ENCODE measurements at regions not wholly inside any gene's neighbourhood (a gene's known extent, or its start where the extent isn't known, plus 50 kb on each side); places are given as distances from the start of the nearest gene placed in this dataset.

DNA sequence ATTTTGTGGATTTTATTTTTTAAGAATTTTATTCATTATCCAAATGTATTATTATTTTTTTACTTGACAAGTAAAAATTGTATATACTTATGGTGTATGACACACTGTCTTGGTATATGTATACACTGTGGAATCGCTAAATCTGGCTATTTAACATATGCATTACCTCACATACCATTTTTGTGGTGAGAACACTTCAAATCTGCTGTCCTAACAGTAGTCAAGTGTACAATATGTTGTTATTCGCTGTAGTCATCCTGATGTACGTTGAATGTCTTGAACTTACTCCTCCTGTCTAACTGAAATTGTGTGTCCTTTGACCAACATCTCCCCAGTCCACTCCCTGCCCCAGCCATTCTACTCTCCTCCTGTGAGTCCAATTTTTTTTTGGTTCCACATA lies 153.2 kb upstream of the PTPRM start:
- Mint-ChIP-seq H3K9me3 (ENCODE audit: low read depth) (peaks cover 13% of the 10 kb centered on the region), H3K36me3 (no peaks in the 10 kb centered on the region), H3K27me3 (no peaks in the 10 kb centered on the region), H3K4me1 (no peaks in the 10 kb centered on the region), H3K27ac (no peak overlapping the region), H3K4me3 (no peak overlapping the region)
- ATAC-seq (no peak), DNase-seq (no peak)
- CTCF ChIA-PET, result no interaction called here

DNA sequence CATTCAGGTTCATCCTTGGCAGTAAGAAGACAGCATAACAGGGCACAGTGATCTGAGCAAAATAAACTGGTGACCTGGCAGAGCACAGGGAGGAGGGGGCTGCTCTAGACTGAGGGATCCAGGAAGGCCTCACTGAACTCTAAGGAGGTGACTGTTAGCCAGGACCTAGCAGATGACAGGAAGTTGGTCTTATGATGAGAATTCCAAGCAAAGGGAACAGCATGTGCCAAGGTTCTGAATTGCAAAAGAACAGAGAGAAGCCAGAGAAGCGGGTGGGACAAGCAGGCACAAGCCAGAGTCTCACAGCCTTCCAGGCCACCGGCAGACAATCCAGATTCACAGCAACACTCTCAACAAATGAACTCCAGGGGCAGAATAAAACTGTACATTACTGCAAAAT lies 152.7 kb upstream of the PTPRM start:
- CTCF ChIA-PET, result no interaction called here
- no peak for DNase-seq
- peaks cover 14% of the 10 kb centered on the region for H3K9me3 Mint-ChIP-seq (ENCODE audit: low read depth)
- H3K27me3 Mint-ChIP-seq, result no peaks in the 10 kb centered on the region
- H3K4me1 Mint-ChIP-seq, result no peaks in the 10 kb centered on the region
- no peak overlapping the region for H3K4me3 Mint-ChIP-seq
- no peak overlapping the region for H3K27ac Mint-ChIP-seq
- no peak for ATAC-seq
- H3K36me3 Mint-ChIP-seq, result no peaks in the 10 kb centered on the region

DNA sequence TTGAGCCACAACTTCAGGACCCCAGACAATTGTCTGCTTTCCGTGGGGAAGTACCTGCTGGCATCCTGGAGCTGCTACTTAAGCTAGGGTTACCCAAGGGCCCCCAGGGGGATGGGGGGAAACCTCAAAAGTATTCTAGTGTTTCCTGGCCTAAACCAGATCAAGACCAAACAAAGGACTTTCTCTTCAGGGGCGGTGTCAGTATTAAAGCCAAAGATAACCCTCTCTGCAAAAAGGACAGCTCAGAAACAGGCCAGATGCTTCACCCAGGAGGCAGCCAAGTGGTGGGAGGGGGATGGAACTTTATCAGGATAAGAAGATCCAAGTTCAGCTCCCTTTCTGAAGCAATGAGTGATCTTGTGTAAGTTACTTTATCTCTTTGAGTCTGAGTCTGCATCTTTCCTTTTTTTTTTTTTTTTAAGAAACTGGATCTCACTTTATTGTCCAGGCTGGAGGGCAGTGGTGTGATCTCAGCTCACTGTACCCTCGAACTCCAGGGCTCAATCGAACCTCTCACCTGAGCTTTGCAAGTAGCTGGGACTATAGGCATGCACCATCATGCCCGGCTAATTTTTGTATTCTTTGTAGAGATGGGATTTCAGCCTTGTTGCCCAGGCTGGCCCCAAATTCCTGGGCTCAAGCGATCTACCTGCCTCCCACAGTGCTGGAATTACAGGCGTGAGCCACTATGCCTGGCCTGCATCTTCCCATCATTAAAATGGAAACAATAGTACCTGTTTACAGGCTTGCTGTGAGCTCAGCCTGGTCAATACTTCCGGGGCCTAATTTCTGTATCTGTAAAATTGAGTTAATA lies 151.8 kb upstream of the PTPRM start:
- CTCF ChIA-PET, result interaction anchor here (0.6 kb wide), 1 partner anchor 246 kb away, joined by 4 read pairs; no protein-coding TSS in a partner anchor

DNA sequence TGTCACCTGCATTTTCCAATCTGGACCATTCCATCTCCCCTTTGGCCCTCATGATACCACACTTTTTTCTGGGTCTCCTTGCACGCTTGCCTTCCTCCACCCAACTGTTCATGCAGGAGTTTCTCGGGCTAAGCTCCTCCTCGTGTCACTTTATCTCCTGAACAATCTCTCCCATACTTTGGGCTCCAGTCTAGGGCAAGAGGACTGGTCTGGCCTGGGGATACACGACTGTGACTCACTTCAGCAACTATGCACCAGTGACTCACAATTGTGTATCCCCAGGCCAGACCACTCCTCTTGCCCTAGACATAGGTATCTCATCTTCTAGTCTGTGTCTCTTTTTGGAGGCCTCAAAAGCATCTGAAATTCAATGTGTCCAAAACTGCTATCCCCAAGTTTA lies 149.4 kb upstream of the PTPRM start:
- Mint-ChIP-seq H3K9me3 (ENCODE audit: low read depth) (peaks cover 19% of the 10 kb centered on the region), H3K4me1 (no peaks in the 10 kb centered on the region), H3K36me3 (no peaks in the 10 kb centered on the region), H3K27me3 (no peaks in the 10 kb centered on the region), H3K4me3 (no peak overlapping the region), H3K27ac (no peak overlapping the region)
- no peak for DNase-seq
- no peak for ATAC-seq
- CTCF ChIA-PET, result no interaction called here

More for the DNA sequence above, 151.8 kb upstream of the PTPRM start:
- ATAC-seq, result no peak
- Mint-ChIP-seq H3K27ac (no peak overlapping the region), H3K36me3 (no peaks in the 10 kb centered on the region), H3K4me1 (no peaks in the 10 kb centered on the region), H3K27me3 (no peaks in the 10 kb centered on the region), H3K4me3 (no peak overlapping the region), H3K9me3 (ENCODE audit: low read depth) (peaks cover 14% of the 10 kb centered on the region)
- DNase-seq, result no peak

DNA sequence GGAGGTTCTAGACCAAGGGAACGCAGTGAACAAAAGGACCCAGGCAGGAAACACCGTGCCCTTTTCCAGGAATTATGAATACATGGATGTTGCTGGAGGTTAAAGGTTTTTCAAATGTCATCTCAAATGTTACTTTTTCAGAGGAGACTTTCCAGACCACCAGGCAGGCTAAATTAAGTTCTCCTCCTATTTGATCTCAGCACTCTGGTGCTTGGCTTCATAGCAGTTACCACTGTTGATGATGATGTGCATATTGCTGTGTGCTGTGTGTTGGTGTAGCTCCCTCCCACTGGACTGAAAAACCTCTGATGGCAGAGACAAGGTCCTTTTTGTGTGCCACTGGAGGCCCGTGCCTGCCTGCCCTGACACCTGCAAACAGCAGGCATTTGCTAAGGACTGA lies 137.3 kb upstream of the PTPRM start:
- H3K27me3 Mint-ChIP-seq, result no peaks in the 10 kb centered on the region
- CTCF ChIA-PET, result no interaction called here

DNA sequence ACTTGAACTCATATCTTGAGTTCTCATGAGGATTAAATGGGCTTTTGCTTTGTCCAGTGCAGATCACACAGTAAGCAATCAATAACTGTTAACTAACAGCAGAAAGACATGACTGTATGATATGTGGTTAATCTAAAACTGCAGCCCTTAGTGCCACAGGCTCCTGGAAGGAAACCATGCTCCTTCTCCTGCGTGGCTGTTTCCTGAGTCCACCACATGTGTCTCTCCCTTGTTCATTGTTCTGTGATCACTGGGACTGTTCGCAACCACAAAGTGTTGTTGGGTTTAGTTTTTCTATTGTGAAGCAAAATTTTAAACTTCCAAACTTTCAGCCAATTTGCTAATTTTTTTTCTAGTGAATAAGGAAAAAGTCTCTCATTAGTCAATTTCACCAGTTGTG lies 130.9 kb upstream of the PTPRM start:
- no peak for DNase-seq
- H3K4me3 Mint-ChIP-seq, result no peak overlapping the region
- CTCF ChIA-PET, result no interaction called here

More for the DNA sequence above, 137.3 kb upstream of the PTPRM start:
- ATAC-seq, result no peak
- H3K36me3 Mint-ChIP-seq, result no peaks in the 10 kb centered on the region
- H3K4me3 Mint-ChIP-seq, result no peak overlapping the region
- no peak overlapping the region for H3K27ac Mint-ChIP-seq
- DNase-seq, result no peak
- H3K9me3 Mint-ChIP-seq (ENCODE audit: low read depth), result peaks cover 17% of the 10 kb centered on the region
- H3K4me1 Mint-ChIP-seq, result no peaks in the 10 kb centered on the region

DNA sequence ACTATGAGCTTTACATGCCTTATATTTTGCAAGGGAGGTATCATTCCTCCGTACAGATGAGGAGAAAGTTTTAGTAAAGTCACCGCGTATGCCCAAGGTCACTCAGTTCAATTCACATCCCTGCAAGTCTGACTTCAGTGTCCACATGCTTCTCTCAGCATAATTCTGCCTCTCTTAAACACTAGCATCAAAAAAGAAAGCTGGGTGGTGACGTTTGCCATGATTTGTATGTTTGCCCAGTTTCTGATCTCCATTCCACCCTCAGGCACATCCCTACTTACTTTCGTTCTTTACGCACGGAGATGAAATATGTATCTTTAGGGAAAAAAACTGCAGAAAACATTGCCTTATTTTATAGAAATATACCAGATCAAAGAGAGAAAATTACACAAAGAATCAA lies 129.2 kb upstream of the PTPRM start:
- no peak for DNase-seq
- ATAC-seq, result no peak
- no peaks in the 10 kb centered on the region for H3K4me1 Mint-ChIP-seq

More for the DNA sequence above, 130.9 kb upstream of the PTPRM start:
- no peak overlapping the region for H3K27ac Mint-ChIP-seq
- no peaks in the 10 kb centered on the region for H3K36me3 Mint-ChIP-seq
- H3K9me3 Mint-ChIP-seq (ENCODE audit: low read depth), result peaks cover 10% of the 10 kb centered on the region
- no peaks in the 10 kb centered on the region for H3K4me1 Mint-ChIP-seq
- no peaks in the 10 kb centered on the region for H3K27me3 Mint-ChIP-seq
- ATAC-seq, result no peak

DNA sequence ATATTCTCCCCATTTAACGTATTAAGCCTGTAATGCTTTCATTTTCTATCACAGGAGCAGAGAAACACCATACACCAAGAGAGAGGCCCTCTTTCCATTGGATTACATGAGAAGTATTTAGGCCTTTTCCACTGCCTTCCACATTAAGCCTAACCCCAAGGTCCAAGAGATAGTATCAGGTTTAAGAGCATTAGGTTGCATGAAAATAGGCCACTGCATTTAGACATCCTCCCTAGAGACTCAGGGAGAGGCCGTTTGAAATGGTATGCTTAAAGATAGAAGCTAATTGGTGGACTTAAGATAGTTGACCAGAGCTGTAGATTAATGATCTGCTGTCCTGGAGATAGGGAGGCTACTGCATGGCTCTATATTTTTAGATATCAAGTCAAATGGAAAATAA lies 128.5 kb upstream of the PTPRM start:
- Mint-ChIP-seq H3K4me1 (no peaks in the 10 kb centered on the region), H3K36me3 (no peaks in the 10 kb centered on the region), H3K9me3 (ENCODE audit: low read depth) (peaks cover 5% of the 10 kb centered on the region), H3K27me3 (no peaks in the 10 kb centered on the region), H3K4me3 (no peak overlapping the region), H3K27ac (no peak overlapping the region)
- no peak for ATAC-seq
- CTCF ChIA-PET, result no interaction called here
- DNase-seq, result no peak

More for the DNA sequence above, 129.2 kb upstream of the PTPRM start:
- CTCF ChIA-PET, result no interaction called here
- no peaks in the 10 kb centered on the region for H3K27me3 Mint-ChIP-seq
- H3K27ac Mint-ChIP-seq, result no peak overlapping the region
- no peak overlapping the region for H3K4me3 Mint-ChIP-seq
- no peaks in the 10 kb centered on the region for H3K36me3 Mint-ChIP-seq
- H3K9me3 Mint-ChIP-seq (ENCODE audit: low read depth), result peaks cover 8% of the 10 kb centered on the region

DNA sequence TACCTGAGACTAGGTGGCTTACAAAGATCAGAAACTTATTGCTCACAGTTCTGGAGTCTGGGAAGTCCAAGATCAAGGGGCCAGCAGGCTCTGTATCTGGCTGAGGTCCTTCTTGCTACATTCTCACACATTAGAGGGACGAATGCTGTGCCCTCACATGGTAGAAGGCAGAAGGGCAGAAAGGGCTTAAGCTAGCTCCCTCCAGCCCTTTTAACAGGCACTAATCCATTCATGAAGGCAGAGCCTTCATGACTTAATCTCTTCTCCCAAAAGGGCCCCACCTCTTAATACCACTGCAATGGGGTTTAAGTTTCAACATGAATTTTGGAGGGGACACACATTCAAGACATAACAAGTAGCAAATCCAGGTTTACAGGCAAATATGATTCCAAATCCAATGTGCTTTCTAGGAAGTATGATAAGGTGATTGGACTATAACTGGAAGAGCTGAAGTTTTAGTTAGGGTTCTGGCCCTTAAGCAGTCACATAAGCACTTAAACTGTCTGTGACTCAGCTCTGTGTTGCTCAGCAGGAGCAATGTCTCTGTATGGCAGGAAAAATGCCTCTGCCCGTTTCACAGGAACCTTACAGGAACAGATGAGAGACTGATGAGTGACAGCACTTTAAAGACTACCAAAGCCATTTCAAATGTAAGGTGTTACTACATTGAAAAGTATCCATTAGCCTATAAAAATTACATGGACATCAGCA lies 119.6 kb upstream of the PTPRM start:
- H3K4me1 Mint-ChIP-seq, result no peaks in the 10 kb centered on the region
- peaks cover 3% of the 10 kb centered on the region for H3K9me3 Mint-ChIP-seq (ENCODE audit: low read depth)
- DNase-seq (no peak), ATAC-seq (no peak)
- no peak overlapping the region for H3K27ac Mint-ChIP-seq
- no peak overlapping the region for H3K4me3 Mint-ChIP-seq
- CTCF ChIA-PET, result no interaction called here
- H3K36me3 Mint-ChIP-seq, result no peaks in the 10 kb centered on the region
- H3K27me3 Mint-ChIP-seq, result no peaks in the 10 kb centered on the region

DNA sequence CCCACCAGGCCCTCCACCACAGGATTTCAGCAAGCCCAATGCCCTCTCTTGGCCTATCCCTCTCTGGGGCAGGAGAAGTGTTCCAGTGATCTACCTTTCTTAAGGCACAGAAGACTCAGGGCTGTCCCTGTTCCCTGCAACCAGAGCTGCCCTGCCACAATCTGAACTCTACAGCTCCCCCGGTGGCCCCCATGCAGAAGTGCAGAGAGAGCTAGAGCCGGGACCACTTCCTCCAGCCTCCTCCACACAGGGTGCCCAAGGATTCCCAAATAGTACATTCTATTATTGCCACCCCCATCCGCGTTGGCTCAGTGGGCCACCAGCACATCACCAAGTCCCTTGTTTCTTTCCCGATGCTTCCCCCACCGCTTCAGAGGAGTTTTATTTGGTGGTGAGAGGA lies 114.8 kb upstream of the PTPRM start:
- peaks cover 6% of the 10 kb centered on the region for H3K9me3 Mint-ChIP-seq (ENCODE audit: low read depth)
- H3K27me3 Mint-ChIP-seq, result no peaks in the 10 kb centered on the region
- CTCF ChIA-PET, result no interaction called here
- DNase-seq (no peak), ATAC-seq (no peak)
- H3K4me1 Mint-ChIP-seq, result no peaks in the 10 kb centered on the region
- H3K36me3 Mint-ChIP-seq, result no peaks in the 10 kb centered on the region
- H3K27ac Mint-ChIP-seq, result no peak overlapping the region
- H3K4me3 Mint-ChIP-seq, result no peak overlapping the region

DNA sequence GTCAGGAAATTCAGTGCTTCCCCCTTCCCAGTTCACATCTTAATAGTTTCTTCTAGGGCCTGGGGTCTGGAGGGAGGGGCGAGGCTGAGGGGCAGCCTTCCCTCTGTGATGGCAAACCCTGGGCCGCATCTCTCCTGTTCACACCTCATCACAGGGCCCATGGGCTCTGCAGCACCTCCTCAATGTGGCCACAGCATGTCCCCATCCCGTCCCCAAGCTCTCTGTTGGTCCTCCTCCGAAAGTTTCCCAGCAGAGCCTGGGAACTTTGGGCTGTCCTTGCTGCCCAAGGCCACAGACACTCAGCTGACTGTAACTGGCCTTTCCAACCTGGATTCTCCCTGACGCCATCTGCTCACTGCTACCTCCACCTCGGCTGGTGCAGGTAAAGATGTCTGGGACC lies 112.7 kb upstream of the PTPRM start:
- Mint-ChIP-seq H3K4me3 (no peak overlapping the region), H3K27me3 (no peaks in the 10 kb centered on the region), H3K27ac (no peak overlapping the region), H3K4me1 (no peaks in the 10 kb centered on the region), H3K9me3 (ENCODE audit: low read depth) (peaks cover 3% of the 10 kb centered on the region), H3K36me3 (no peaks in the 10 kb centered on the region)
- no peak for ATAC-seq
- CTCF ChIA-PET, result no interaction called here
- no peak for DNase-seq

DNA sequence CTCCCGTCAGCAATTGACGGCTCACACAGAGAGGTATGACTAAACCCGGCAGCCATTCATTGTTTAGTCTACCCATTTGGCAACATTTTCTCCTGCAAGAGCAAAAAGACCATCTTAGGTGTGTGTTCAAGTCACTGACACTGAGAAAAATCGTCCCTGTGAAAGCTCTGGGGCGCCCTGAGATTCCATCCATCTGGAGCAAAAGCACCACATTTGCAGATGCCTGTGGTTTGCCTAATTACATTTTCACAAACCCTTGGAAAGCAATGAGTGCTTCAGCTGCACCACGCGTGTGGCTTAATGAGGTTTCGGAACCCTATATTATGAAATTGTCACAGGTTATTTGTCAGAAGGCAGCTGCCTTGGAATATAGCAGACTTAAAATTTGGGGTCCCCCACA lies 110.7 kb upstream of the PTPRM start:
- no peak overlapping the region for H3K27ac Mint-ChIP-seq
- H3K36me3 Mint-ChIP-seq, result no peaks in the 10 kb centered on the region
- no peak for ATAC-seq
- DNase-seq, result no peak
- no peak overlapping the region for H3K4me3 Mint-ChIP-seq
- no peaks in the 10 kb centered on the region for H3K27me3 Mint-ChIP-seq
- CTCF ChIA-PET, result no interaction called here
- no peaks in the 10 kb centered on the region for H3K4me1 Mint-ChIP-seq
- H3K9me3 Mint-ChIP-seq (ENCODE audit: low read depth), result peaks cover 3% of the 10 kb centered on the region

DNA sequence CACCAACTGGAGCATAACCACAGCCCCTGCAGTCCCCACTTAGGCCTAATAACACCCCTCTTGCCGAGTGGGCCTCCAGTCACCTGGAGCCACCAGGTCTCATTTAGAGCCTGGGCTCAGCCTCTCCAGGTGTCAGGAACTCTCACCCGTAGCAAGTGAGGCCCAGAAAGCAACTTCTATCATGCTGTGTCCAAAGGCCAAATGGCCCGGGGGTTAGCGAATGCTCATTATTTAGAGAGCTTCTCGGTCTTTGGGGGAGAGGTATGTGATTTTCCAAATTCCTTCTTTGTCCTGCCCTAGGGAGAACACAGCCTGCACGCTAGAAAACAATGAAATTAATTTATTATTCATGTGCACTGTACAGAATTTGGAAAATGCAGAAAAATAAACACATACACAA lies 109.9 kb upstream of the PTPRM start:
- Mint-ChIP-seq H3K9me3 (ENCODE audit: low read depth) (peaks cover 3% of the 10 kb centered on the region), H3K27ac (no peak overlapping the region), H3K36me3 (no peaks in the 10 kb centered on the region), H3K4me1 (no peaks in the 10 kb centered on the region), H3K27me3 (no peaks in the 10 kb centered on the region), H3K4me3 (no peak overlapping the region)
- CTCF ChIA-PET, result no interaction called here
- DNase-seq (no peak), ATAC-seq (no peak)

DNA sequence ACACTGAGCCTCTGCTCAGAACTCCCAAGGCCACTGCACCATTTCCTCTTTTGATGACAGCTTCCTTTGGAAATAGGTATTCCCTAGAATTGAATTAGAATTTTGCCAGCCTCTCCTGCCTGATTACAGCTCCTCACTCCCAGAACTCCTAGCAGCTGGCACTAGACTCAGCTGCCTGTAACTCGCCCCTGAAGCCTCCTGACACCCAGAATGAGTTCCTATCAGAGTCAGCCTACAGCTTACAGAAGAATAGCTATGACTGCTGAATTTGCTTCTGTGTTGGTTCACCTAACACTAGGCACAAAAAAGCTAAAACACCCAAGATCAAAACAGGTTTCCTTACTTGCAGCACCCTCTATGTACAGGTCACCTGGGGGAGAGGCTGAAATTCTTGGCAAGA lies 108.2 kb upstream of the PTPRM start:
- CTCF ChIA-PET, result no interaction called here

More for the DNA sequence above, 108.2 kb upstream of the PTPRM start:
- Mint-ChIP-seq H3K9me3 (ENCODE audit: low read depth) (peaks cover 3% of the 10 kb centered on the region), H3K4me3 (no peak overlapping the region), H3K36me3 (no peaks in the 10 kb centered on the region), H3K27ac (no peak overlapping the region), H3K27me3 (no peaks in the 10 kb centered on the region), H3K4me1 (no peaks in the 10 kb centered on the region)
- ATAC-seq (no peak), DNase-seq (no peak)
